ENCODE measurements at regions not wholly inside any gene's neighbourhood (a gene's known extent, or its start where the extent isn't known, plus 50 kb on each side); places are given as distances from the start of the nearest gene placed in this dataset.

DNA sequence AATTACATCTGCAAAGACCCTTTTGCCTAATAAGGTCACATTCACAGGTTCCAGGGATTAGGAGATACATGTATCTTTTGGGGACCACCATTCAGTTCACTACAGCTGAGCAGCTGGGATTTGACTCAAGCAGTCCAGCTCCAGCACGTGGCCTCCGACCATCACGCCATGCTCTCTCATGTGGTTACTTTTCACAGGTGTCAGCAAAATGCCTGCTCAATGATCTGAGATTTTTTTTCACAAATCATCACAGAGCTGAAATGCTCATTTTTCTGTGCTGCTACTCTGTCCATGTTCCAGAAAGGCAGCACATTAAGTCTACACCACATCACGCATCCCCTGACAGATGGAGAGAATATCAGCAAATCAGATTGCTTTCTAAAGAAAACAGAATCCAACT, 98.5 kb upstream of the RMDN2 start:
- TF ChIP-seq, protein P1, sequence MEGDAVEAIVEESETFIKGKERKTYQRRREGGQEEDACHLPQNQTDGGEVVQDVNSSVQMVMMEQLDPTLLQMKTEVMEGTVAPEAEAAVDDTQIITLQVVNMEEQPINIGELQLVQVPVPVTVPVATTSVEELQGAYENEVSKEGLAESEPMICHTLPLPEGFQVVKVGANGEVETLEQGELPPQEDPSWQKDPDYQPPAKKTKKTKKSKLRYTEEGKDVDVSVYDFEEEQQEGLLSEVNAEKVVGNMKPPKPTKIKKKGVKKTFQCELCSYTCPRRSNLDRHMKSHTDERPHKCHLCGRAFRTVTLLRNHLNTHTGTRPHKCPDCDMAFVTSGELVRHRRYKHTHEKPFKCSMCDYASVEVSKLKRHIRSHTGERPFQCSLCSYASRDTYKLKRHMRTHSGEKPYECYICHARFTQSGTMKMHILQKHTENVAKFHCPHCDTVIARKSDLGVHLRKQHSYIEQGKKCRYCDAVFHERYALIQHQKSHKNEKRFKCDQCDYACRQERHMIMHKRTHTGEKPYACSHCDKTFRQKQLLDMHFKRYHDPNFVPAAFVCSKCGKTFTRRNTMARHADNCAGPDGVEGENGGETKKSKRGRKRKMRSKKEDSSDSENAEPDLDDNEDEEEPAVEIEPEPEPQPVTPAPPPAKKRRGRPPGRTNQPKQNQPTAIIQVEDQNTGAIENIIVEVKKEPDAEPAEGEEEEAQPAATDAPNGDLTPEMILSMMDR (IDR thresholded peaks at IDR 0.05; ENCODE audit: low read depth, low read length) = no peak
- no peak for DNase-seq (ENCODE audit: low read depth in 2 of 2)

DNA sequence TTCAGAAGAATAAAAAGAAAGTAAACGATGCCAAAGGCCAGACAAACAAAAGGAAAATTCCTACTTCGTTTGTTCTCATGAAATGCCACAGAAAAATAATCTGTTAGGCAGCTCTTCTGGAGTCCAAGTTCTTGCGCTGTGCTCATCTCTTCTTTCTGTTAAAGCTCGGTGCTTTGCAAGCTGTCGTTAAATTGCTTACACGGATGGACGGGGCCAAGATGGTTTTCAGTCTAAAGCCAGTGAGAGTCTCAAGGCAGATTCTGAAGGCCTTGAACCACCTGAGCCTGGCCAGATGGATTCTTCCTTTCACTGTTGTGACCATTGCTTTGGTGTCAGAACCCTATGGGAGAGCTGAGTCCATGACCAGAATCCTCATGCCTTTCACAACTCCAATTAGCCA, 97.6 kb upstream of the RMDN2 start:
- H3K4me3 ChIP-seq (replicated peaks in 1 of 2; ENCODE audit: low read depth in 2 of 2, low read length in 2 of 2) = no peak overlapping the region
- TF ChIP-seq, protein P1 (IDR thresholded peaks at IDR 0.05; ENCODE audit: low read depth, low read length) = no peak
- DNase-seq (ENCODE audit: low read depth in 2 of 2) = no peak

More for the DNA sequence above, 98.5 kb upstream of the RMDN2 start:
- no peak overlapping the region for H3K4me3 ChIP-seq (replicated peaks in 1 of 2; ENCODE audit: low read depth in 2 of 2, low read length in 2 of 2)

DNA sequence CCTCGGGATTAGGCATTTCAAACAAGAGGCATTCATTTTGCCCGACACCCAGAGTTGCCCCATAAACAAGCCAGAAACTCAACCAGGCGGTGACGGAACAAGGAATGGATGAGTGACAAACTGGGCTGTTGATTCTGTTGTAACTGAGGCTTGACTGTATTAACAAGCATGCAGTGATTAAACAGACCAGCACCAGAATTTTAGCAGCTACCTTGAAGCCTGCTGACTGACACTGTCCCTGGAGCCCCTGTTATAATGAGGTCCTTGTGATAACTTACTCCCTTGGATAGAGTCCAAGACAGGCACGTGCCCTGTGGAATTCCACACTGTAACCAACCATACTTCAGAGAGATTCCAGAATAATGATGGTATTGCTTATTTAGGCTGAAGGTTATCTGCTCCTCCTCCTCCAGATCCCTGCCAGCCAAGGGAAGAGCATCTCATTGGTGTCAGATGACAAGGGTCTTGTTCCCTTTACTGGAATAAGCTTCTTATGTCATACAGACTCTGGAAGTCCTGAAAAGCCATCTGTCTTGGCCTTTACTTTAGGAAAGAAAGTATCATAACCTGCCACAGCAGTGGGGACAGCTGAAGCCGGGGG, 97.1 kb upstream of the RMDN2 start:
- DNase-seq (ENCODE audit: low read depth in 2 of 2) = peak; percentile 56 to 77
- H3K4me3 ChIP-seq (replicated peaks in 1 of 2; ENCODE audit: low read depth in 2 of 2, low read length in 2 of 2) = no peak overlapping the region
- TF ChIP-seq, protein P1 (IDR thresholded peaks at IDR 0.05; ENCODE audit: low read depth, low read length) = no peak

- TF ChIP-seq, protein P1 (IDR thresholded peaks at IDR 0.05; ENCODE audit: low read depth, low read length) = no peak
- peak; percentile 89 to 95 for DNase-seq (ENCODE audit: low read depth in 2 of 2)
- no peak overlapping the region for H3K4me3 ChIP-seq (replicated peaks in 1 of 2; ENCODE audit: low read depth in 2 of 2, low read length in 2 of 2)
These were observed 95.9 kb upstream of the RMDN2 start for GRCh38 chr2:37829202-37829601.

DNA sequence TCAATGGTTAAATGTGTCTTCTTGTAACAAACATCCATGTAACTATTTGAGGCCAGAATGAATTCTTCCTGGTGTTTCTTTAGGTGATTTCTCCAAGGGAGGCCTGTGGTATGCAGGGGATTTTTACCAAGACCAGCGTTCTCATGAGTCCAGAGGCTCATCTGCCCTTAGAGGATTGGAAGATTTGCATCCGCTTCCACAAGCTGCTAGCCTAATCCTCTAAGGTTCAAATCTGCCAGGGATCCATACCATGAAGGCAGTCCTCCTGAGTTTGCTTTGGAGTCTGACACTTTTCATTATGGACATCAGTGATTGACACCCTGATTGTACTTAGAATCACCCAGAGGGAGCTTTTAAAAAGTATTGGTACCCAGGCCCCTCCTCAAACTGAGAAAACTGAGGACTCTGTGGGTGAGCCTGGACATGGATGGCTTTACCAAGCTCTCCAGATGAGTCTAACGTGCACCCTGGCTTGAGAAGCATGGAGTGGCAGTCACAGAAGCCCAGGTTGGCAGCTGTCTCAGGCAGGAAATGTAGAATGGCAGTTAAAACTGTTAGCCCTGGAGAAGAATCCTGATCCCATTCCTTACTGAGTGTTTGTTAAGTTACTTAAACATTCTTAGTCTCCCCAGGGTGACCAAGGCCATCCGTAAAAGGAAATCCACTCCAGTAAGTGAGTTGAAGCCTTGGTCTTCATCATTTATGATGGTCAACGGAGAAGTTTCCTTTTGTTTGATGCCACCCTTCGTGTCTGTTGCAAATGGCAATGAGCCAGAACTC, 95.3 kb upstream of the RMDN2 start:
- no peak for DNase-seq (ENCODE audit: low read depth in 2 of 2)
- TF ChIP-seq, protein P1 (IDR thresholded peaks at IDR 0.05; ENCODE audit: low read depth, low read length) = no peak
- H3K4me3 ChIP-seq (replicated peaks in 1 of 2; ENCODE audit: low read depth in 2 of 2, low read length in 2 of 2) = no peak overlapping the region

DNA sequence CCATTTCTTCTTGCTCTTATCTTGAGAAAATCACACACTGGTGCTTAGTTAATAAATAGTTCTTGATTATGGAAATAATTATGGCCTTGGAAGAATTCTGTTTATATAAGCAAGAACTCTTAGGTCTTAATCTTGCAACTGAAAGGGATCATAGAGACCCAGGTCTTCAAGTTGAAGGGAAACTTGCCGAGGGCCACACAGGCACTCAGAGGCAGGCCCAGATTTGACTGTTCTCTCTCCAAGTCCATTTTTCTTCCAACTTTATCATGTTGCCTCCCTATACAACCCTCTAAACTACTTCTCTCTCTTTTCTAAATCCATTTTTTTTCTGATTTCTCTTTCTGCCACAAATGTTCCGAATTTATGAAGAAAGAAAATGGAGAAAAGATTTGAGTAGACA, 94.5 kb upstream of the RMDN2 start:
- no peak for DNase-seq (ENCODE audit: low read depth in 2 of 2)
- no peak overlapping the region for H3K4me3 ChIP-seq (replicated peaks in 1 of 2; ENCODE audit: low read depth in 2 of 2, low read length in 2 of 2)
- TF ChIP-seq, protein P1 (IDR thresholded peaks at IDR 0.05; ENCODE audit: low read depth, low read length) = no peak

All from cardiac fibroblast (primary cell).